Astrocyte of the spinal cord (primary cell): ENCODE measurements at regions not wholly inside any gene's neighbourhood (a gene's known extent, or its start where the extent isn't known, plus 50 kb on each side); places are given as distances from the start of the nearest gene placed in this dataset.

ENCODE experiments used
- DNase-seq: peaks from one replicate; pipeline ENCODE4 v3.0.0; 2011; ENCODE audit warnings: low read depth, low spot score
- H3K4me3 ChIP-seq: 2 replicates; pipeline ENCODE4 v1.5.1; 2011; ENCODE audit warnings: low read depth, mild to moderate bottlenecking, low read length, moderate library complexity
- CTCF ChIP-seq: IDR thresholded peaks from 2 replicates; pipeline ENCODE4 v1.5.1; 2012; ENCODE audit warnings: low read depth, mild to moderate bottlenecking, low read length, inconsistent platforms
- in situ Hi-C: cut with HindIII; loops from 2 replicates; pipeline ENCODE4 v1.10.0; 2017; ENCODE audit warnings: low sequenced_read_pairs

GRCh38 chr18:32529722-32530420, 59.2 kb upstream of the GAREM1 start:
- no peak for TF ChIP-seq CTCF
- H3K4me3 ChIP-seq = no peak overlapping the region
- in situ Hi-C loops = no loop called here
- DNase-seq = no peak

- H3K4me3 ChIP-seq = no peak overlapping the region
- in situ Hi-C loops = no loop called here
- no peak for TF ChIP-seq CTCF
- DNase-seq = no peak
Measured at GRCh38 chr18:32520771-32521170, 50.1 kb upstream of the GAREM1 start.
